Activated CD8-positive, alpha-beta T cell treated with anti-CD3 and anti-CD28 coated beads, Interleukin-2, amount 10 ng/mL, durations not matched to agents 7 days and 5 days (primary cell): ENCODE measurements at regions not wholly inside any gene's neighbourhood (a gene's known extent, or its start where the extent isn't known, plus 50 kb on each side); places are given as distances from the start of the nearest gene placed in this dataset.
"Not testable (repeated sequence)": the region's sequence is repeated elsewhere in the genome, so short reads cannot be mapped to it uniquely, and the experiment has no call there.

Source experiments
- ATAC-seq: fragments of 150-1000 bp; cut with Tn5 transposase; one replicate; pipeline ENCODE4 v1.10.0; 2021; ENCODE audit warnings: moderate library complexity
- CTCF ChIA-PET: fragments of 350-600 bp; sonication (Branson Sonifier 250); formaldehyde crosslinking; loops from one replicate; lab custom pipeline; 2021; ENCODE audit warnings: antibody characterized with exemption; lab: Charles Lee
- POLR2A ChIA-PET: fragments of 350-600 bp; sonication (Branson Sonifier 250); formaldehyde crosslinking; loops from one replicate; lab custom pipeline; 2021; ENCODE audit warnings: antibody characterized with exemption; lab: Charles Lee
- DNase-seq: peaks from one replicate; pipeline ENCODE4 v3.0.0-alpha.2; 2020
- H3K27ac Mint-ChIP-seq: one replicate; pipeline ENCODE4 v1.8.0; 2021; ENCODE audit warnings: mild to moderate bottlenecking, mixed read lengths
- H3K27me3 Mint-ChIP-seq: one replicate; pipeline ENCODE4 v1.8.0; 2021; ENCODE audit warnings: low read depth, mixed read lengths
- H3K36me3 Mint-ChIP-seq: one replicate; pipeline ENCODE4 v1.8.0; 2021; ENCODE audit warnings: low read depth, mixed read lengths
- H3K4me1 Mint-ChIP-seq: one replicate; pipeline ENCODE4 v1.8.0; 2021; ENCODE audit warnings: low read depth, mixed read lengths
- H3K4me3 Mint-ChIP-seq: one replicate; pipeline ENCODE4 v1.8.0; 2021; ENCODE audit warnings: mild to moderate bottlenecking, mixed read lengths
- H3K9me3 Mint-ChIP-seq: one replicate; pipeline ENCODE4 v1.8.0; 2022; ENCODE audit warnings: mixed read lengths; ENCODE audit not compliant: insufficient read depth

DNA sequence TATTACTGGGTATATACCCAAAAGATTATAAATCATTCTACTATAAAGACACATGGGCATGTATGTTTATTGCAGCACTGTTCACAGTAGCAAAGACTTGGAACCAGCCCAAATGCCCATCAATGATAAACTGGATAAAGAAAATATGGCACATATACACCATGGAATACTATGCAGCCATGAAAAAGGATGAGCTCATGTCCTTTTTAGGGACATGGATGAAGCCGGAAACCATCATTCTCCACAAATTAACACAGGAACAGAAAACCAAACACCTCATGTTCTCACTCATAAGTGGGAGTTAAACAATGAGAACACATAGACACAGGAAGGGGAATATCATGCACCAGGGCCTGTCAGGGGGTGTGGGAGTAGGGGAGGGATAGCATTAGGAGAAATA lies 772.5 kb downstream of the SH3BGRL start:
- POLR2A ChIA-PET, H3K4me3 Mint-ChIP-seq, H3K27me3 Mint-ChIP-seq, DNase-seq, H3K4me1 Mint-ChIP-seq, CTCF ChIA-PET, H3K27ac Mint-ChIP-seq, H3K36me3 Mint-ChIP-seq, ATAC-seq, H3K9me3 Mint-ChIP-seq: not testable (repeated sequence)

DNA sequence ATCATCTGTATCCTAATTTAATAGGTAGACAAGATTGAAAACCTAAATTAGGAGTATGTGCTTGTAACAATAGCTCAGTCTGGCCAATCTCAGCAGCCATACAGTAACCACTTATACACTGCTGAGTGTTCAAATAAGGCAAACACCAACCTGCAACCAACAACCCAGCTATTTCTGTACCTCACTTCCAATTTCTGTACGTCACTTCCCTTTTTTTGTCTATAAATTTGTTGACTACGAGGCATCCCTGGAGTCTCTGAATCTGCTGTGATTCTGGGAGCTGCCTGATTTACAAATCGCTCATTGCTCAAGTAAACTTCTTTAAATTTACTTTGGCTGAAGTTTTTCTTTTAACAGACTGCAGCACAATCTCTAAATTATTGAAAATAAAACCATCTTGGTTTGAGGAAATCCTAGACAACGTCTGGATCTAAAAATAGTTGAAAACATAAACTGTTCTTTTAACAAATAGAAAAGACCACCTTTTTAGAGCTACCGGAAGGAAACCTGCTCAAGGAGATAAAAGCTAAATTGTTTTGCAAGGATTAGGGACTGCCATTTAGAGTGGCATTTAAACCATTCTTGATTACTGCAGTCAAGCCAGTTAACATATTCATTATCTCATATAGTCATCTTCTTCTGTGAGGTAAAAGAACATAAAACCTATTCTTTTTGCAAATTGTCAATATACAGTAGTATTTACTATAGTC lies 778.1 kb downstream of the SH3BGRL start:
- DNase-seq (no peak), ATAC-seq (no peak)
- H3K4me3 Mint-ChIP-seq, result no peak overlapping the region
- POLR2A ChIA-PET, result no interaction called here
- no peaks in the 10 kb centered on the region for H3K4me1 Mint-ChIP-seq
- H3K9me3 Mint-ChIP-seq, result no peaks in the 10 kb centered on the region
- H3K27me3 Mint-ChIP-seq, result no peaks in the 10 kb centered on the region
- CTCF ChIA-PET, result no interaction called here
- H3K36me3 Mint-ChIP-seq, result no peaks in the 10 kb centered on the region
- no peak overlapping the region for H3K27ac Mint-ChIP-seq

DNA sequence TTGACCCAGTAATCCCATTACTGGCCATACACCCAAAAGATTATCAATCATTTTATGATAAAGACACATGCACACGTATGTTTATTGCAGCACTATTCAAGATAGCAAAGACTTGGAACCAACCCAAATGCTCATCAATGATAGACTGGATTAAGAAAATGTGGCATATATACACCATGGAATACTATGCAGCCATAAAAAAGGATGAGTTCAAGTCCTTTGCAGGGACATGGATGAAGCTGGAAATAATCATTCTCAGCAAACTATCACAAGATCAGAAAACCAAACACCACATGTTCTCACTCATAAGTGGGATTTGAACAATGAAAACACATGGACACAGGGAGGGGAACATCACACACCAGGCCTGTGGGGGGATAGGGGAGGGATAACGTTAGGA lies 785.3 kb downstream of the SH3BGRL start:
- DNase-seq, H3K4me3 Mint-ChIP-seq, H3K4me1 Mint-ChIP-seq, POLR2A ChIA-PET, H3K27ac Mint-ChIP-seq, H3K36me3 Mint-ChIP-seq, H3K9me3 Mint-ChIP-seq, ATAC-seq, CTCF ChIA-PET, H3K27me3 Mint-ChIP-seq: not testable (repeated sequence)

DNA sequence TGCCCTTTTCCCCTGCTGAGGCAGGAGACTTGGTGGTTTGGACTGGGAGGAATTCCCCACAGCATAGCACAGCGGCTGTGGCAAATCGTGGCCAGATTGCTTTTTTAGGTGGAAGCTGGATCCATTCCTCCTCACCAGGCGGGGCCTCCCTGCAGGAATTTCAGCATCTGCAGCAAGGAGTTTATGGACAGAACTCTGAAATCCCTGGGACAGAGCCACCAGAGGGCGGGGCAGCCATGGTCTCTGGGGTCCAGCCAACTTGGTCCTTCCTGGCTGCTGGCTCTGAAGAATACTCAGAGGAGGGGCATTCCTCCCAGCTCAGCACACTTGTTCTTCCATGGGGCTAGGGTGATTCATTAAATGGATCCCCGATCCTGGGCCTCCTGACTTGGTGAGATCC lies 794.3 kb downstream of the SH3BGRL start:
- CTCF ChIA-PET, result no interaction called here
- H3K27ac Mint-ChIP-seq, result no peak overlapping the region
- ATAC-seq (no peak), DNase-seq (no peak)
- H3K9me3 Mint-ChIP-seq, result peaks cover 3% of the 10 kb centered on the region
- POLR2A ChIA-PET, result interaction anchor here (0.6 kb wide), 1 partner anchor 644 kb away, joined by 5 read pairs; no protein-coding TSS in a partner anchor
- no peaks in the 10 kb centered on the region for H3K4me1 Mint-ChIP-seq
- no peaks in the 10 kb centered on the region for H3K36me3 Mint-ChIP-seq
- no peaks in the 10 kb centered on the region for H3K27me3 Mint-ChIP-seq
- no peak overlapping the region for H3K4me3 Mint-ChIP-seq

DNA sequence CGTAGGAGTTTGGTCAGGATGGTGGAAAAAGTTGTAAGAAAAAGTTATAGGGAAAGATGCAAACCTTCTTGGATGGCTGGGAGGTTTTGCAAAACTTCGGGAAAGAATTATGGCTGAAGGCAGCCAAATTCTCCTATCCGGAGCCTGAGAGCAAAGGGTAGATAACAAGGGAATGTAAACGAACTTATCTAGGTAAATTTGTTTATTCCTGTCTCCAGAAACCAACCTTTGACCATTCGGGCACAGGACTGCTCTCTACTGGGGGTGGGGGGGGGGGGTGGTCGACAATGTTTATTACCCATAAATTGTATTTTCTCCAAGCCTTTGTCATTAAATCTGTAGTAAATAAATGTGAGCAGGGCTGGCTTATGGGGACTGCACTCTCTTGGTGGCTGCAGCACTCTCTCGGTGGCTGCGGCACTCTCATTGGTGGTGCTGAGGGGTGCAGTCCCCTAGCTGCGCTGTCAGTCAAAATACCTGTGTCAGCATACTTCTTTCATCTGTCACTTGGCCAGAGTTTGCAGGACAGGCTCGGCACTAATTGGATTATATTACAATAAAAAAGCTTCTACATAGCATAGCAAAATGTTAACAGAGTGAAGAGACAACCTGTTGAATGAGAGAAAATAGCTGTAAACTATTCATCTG lies 827.8 kb downstream of the SH3BGRL start:
- POLR2A ChIA-PET, result no interaction called here
- Mint-ChIP-seq H3K27me3 (no peaks in the 10 kb centered on the region), H3K36me3 (no peaks in the 10 kb centered on the region), H3K4me1 (no peaks in the 10 kb centered on the region), H3K9me3 (peaks cover 4% of the 10 kb centered on the region), H3K27ac (no peak overlapping the region), H3K4me3 (no peak overlapping the region)
- ATAC-seq (no peak), DNase-seq (no peak)
- CTCF ChIA-PET, result no interaction called here

DNA sequence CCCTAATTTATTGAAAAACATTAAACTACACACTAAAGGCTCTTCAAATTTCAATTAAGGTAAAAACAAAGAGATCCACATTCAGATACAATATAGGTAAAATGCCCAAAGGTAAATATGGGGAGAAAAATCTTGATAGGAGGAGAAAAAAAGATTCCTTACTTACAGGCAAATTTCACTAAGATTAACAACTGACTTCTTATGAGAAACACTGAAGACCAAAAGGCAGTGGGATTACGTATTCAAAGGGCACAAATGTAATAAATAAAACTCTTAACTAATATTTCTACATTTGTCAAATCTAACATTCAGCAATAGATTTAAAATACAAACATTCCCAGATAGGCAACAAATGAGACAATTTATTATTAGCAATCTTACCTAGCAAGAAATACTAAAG lies 829.3 kb downstream of the SH3BGRL start:
- ATAC-seq (no peak), DNase-seq (no peak)
- H3K9me3 Mint-ChIP-seq, result peaks cover 4% of the 10 kb centered on the region
- H3K27me3 Mint-ChIP-seq, result no peaks in the 10 kb centered on the region
- ChIA-PET CTCF (no interaction called here), POLR2A (no interaction called here)
- no peaks in the 10 kb centered on the region for H3K36me3 Mint-ChIP-seq
- H3K4me3 Mint-ChIP-seq, result no peak overlapping the region
- H3K27ac Mint-ChIP-seq, result no peak overlapping the region
- no peaks in the 10 kb centered on the region for H3K4me1 Mint-ChIP-seq

DNA sequence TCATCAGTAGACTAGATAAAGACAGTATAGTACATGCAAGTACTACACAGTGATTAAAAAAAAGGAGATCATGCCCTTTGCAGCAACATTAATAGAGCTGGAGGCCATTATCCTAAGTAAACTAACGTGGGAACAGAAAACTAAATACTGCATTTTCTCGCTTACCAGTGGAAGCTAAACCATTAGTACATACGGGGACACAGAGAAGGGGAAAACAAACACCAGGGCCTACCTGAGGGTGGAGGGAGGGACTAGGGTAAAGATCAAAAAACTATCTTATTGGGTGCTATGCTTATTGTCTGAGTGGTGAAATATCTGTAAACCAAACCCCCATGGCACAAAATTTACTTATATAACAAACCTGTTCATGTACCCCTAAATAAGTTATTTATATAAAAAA lies 836.9 kb downstream of the SH3BGRL start:
- H3K4me1 Mint-ChIP-seq, result no peaks in the 10 kb centered on the region
- H3K27me3 Mint-ChIP-seq, result no peaks in the 10 kb centered on the region
- ChIA-PET CTCF (no interaction called here), POLR2A (no interaction called here)
- H3K9me3 Mint-ChIP-seq, result no peaks in the 10 kb centered on the region
- H3K36me3 Mint-ChIP-seq, result no peaks in the 10 kb centered on the region
- H3K4me3 Mint-ChIP-seq, result no peak overlapping the region
- DNase-seq (no peak), ATAC-seq (no peak)
- H3K27ac Mint-ChIP-seq, result no peak overlapping the region

DNA sequence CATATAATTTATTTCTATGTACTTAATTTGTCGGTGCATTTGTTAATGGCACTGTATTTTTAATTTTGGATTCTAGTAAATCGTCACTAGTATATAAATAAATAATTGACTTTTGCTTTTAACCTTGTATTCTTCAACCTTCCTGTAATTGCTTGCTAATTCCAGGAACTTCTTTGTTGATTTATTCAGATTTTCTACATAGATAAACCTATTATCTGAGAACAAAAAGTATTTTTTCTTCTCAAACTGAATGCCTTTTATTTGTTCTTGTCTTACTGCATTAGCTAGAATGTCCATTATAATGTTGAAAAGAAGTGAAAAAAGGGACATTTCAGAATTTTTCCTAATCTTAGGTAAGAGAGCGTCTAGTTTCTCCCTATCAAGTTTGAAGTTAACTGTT lies 839.1 kb downstream of the SH3BGRL start:
- Mint-ChIP-seq H3K27ac (no peak overlapping the region), H3K4me3 (no peak overlapping the region), H3K27me3 (no peaks in the 10 kb centered on the region), H3K4me1 (no peaks in the 10 kb centered on the region), H3K36me3 (no peaks in the 10 kb centered on the region), H3K9me3 (no peaks in the 10 kb centered on the region)
- ATAC-seq, result no peak
- DNase-seq, result no peak
- POLR2A ChIA-PET, result no interaction called here
- CTCF ChIA-PET, result no interaction called here

DNA sequence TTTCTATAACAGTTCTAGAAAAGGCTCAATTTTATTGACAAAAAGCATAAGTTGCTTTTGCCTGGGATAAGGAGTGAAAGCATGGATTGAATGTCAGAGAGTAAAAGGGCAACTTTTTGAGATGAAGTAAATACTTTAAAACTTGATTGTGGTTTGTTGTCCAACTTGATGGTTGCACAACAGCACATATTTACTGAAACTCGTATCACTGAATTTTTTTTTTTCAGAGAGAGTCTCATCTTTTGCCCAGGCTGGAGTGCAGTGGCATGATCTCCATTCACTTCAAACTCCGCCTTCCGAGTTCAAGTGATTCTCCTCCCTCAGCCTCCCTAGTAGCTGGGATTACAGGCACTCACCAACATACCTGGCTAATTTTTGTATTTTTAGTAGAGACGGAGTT lies 856.8 kb downstream of the SH3BGRL start:
- DNase-seq (no peak), ATAC-seq (no peak)
- CTCF ChIA-PET, result no interaction called here
- Mint-ChIP-seq H3K9me3 (no peaks in the 10 kb centered on the region), H3K27ac (no peak overlapping the region), H3K27me3 (no peaks in the 10 kb centered on the region), H3K4me1 (no peaks in the 10 kb centered on the region), H3K4me3 (no peak overlapping the region), H3K36me3 (no peaks in the 10 kb centered on the region)
- POLR2A ChIA-PET, result no interaction called here

DNA sequence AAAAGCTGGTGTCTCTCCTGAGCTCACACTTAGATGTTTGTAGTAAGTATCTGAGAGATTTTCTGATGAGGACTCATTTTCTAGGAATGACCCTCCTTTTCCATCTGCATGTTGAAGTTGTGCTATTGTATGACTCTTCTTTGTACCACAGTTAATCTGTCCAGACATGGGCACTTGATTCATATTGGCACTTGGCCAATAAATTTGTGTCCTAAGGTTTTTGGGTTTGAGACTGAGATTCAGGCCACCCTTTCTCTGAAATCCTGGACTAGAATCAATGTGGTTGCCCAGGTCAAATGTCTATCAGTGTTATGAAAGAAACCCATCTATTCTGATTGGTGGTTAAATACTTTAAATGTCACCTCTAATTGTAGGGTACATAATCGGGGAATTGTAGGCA lies 869.0 kb downstream of the SH3BGRL start:
- Mint-ChIP-seq H3K4me1 (no peaks in the 10 kb centered on the region), H3K9me3 (no peaks in the 10 kb centered on the region), H3K36me3 (no peaks in the 10 kb centered on the region), H3K27me3 (no peaks in the 10 kb centered on the region), H3K27ac (no peak overlapping the region), H3K4me3 (no peak overlapping the region)
- DNase-seq (no peak), ATAC-seq (no peak)
- CTCF ChIA-PET, result no interaction called here
- POLR2A ChIA-PET, result no interaction called here

DNA sequence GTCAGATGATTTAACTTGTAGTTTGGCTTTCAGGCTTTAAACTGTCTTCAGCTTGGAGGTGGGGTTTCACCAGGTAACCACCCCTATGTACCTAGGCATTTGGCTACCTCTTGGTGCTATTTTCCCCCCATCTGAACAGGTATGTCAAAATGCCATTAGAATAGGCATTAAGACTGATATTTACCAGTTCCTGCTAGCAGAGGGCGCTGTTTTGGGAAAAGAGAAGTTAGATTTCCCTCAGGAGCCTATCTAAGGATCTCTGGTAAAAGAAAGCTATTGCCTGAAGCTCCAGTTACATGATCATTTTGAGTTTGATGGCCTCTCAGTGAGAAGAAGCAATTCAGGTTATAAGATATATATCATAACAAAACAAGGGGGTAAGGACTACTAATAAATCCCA lies 879.1 kb downstream of the SH3BGRL start:
- DNase-seq (no peak), ATAC-seq (no peak)
- ChIA-PET POLR2A (no interaction called here), CTCF (no interaction called here)
- Mint-ChIP-seq H3K9me3 (peaks cover 4% of the 10 kb centered on the region), H3K4me1 (no peaks in the 10 kb centered on the region), H3K27me3 (no peaks in the 10 kb centered on the region), H3K27ac (no peak overlapping the region), H3K36me3 (no peaks in the 10 kb centered on the region), H3K4me3 (no peak overlapping the region)

DNA sequence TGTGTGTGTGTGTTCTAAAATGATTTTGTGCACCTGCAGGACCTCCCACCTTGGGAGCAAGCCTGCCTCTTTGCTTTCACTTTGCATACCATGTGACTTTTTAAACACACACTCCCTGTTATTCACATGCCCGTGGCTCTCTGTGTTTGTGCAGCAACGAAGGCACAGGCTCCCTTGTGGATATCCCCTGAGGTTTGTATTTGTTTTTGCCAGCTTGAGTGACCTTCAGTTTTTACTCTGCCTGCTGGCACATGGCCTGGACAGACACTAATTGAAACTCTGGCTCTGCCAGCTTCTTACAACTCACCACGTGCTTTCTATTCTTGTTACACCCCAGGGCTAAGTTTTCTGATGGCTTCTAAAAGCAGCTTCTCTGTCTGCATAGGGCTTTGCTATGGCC lies 885.8 kb downstream of the SH3BGRL start:
- Mint-ChIP-seq H3K4me1 (peaks cover 12% of the 10 kb centered on the region), H3K27ac (no peak overlapping the region), H3K27me3 (no peaks in the 10 kb centered on the region), H3K4me3 (no peak overlapping the region), H3K36me3 (no peaks in the 10 kb centered on the region), H3K9me3 (peaks cover 4% of the 10 kb centered on the region)
- CTCF ChIA-PET, result no interaction called here
- no peak for DNase-seq
- POLR2A ChIA-PET, result no interaction called here
- ATAC-seq, result no peak

DNA sequence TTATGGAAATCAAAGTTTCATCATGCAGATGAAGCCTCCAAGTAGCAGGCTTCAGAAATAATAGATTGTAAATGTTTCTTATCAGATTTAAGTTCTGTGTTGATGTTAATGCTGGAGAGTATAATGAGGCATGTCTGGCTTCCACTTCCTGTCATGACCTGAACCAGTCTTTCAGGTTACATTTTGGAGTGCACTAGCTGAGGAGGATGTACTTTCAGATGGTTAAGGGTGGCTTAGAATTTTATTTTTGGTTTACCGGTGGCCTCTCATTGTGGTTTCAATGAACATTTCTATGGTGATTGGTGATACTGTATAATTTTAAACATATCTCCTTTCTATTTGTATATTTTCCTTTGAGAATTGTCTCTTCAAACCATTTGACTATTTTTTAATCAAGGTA lies 890.4 kb downstream of the SH3BGRL start:
- peaks cover 15% of the 10 kb centered on the region for H3K4me1 Mint-ChIP-seq
- H3K27ac Mint-ChIP-seq, result no peak overlapping the region
- POLR2A ChIA-PET, result no interaction called here
- DNase-seq (no peak), ATAC-seq (peak; percentile 55)
- H3K9me3 Mint-ChIP-seq, result no peaks in the 10 kb centered on the region
- no peak overlapping the region for H3K4me3 Mint-ChIP-seq
- H3K27me3 Mint-ChIP-seq, result no peaks in the 10 kb centered on the region
- CTCF ChIA-PET, result no interaction called here
- H3K36me3 Mint-ChIP-seq, result no peaks in the 10 kb centered on the region
